ENCODE measurements at regions not wholly inside any gene's neighbourhood (a gene's known extent, or its start where the extent isn't known, plus 50 kb on each side); places are given as distances from the start of the nearest gene placed in this dataset.

DNA sequence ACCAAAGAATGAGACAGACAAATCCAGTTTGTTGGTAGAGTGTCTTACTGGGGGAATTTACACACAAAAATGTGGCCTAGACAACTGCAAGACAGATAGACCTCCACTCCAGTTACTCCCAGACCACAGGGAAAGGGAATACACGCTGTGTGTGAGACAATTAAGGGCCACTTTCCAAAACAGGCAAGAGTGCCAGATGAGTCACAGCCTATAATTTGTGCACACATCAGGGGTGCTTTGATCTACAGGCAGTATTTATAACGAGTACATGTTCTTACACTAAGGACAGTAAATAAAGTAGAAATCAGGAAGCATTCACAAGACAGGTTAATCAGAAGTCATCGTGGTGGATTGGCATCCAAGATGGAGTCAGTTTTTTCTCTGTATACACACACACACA, 114.8 kb downstream of the ZNF622 start:
- peaks cover 18% of the 10 kb centered on the region for H3K9me3 Mint-ChIP-seq
- ChIA-PET POLR2A (no interaction called here), CTCF (no interaction called here)
- TF ChIP-seq ZNF232 (CRISPR knock-in tag; IDR thresholded peaks at IDR 0.05) (no peak), ZNF138 (CRISPR knock-in tag; conservative IDR thresholded peaks at IDR 0.05) (no peak), TEAD4 (CRISPR knock-in tag; IDR thresholded peaks at IDR 0.05) (no peak), TEAD1 (CRISPR knock-in tag; IDR thresholded peaks at IDR 0.05) (no peak), ZNF671 (CRISPR knock-in tag; IDR thresholded peaks at IDR 0.05) (no peak)
- TF ChIP-seq, protein P1, sequence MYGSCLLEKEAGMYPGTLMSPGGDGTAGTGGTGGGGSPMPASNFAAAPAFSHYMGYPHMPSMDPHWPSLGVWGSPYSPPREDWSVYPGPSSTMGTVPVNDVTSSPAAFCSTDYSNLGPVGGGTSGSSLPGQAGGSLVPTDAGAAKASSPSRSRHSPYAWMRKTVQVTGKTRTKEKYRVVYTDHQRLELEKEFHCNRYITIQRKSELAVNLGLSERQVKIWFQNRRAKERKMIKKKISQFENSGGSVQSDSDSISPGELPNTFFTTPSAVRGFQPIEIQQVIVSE (CRISPR knock-in tag; IDR thresholded peaks at IDR 0.05; ENCODE audit: borderline replicate concordance): no peak
- TF ChIP-seq, protein P2, sequence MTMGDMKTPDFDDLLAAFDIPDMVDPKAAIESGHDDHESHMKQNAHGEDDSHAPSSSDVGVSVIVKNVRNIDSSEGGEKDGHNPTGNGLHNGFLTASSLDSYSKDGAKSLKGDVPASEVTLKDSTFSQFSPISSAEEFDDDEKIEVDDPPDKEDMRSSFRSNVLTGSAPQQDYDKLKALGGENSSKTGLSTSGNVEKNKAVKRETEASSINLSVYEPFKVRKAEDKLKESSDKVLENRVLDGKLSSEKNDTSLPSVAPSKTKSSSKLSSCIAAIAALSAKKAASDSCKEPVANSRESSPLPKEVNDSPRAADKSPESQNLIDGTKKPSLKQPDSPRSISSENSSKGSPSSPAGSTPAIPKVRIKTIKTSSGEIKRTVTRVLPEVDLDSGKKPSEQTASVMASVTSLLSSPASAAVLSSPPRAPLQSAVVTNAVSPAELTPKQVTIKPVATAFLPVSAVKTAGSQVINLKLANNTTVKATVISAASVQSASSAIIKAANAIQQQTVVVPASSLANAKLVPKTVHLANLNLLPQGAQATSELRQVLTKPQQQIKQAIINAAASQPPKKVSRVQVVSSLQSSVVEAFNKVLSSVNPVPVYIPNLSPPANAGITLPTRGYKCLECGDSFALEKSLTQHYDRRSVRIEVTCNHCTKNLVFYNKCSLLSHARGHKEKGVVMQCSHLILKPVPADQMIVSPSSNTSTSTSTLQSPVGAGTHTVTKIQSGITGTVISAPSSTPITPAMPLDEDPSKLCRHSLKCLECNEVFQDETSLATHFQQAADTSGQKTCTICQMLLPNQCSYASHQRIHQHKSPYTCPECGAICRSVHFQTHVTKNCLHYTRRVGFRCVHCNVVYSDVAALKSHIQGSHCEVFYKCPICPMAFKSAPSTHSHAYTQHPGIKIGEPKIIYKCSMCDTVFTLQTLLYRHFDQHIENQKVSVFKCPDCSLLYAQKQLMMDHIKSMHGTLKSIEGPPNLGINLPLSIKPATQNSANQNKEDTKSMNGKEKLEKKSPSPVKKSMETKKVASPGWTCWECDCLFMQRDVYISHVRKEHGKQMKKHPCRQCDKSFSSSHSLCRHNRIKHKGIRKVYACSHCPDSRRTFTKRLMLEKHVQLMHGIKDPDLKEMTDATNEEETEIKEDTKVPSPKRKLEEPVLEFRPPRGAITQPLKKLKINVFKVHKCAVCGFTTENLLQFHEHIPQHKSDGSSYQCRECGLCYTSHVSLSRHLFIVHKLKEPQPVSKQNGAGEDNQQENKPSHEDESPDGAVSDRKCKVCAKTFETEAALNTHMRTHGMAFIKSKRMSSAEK (CRISPR knock-in tag; IDR thresholded peaks at IDR 0.05; ENCODE audit: borderline replicate concordance): no peak
- TF ChIP-seq, protein P3, sequence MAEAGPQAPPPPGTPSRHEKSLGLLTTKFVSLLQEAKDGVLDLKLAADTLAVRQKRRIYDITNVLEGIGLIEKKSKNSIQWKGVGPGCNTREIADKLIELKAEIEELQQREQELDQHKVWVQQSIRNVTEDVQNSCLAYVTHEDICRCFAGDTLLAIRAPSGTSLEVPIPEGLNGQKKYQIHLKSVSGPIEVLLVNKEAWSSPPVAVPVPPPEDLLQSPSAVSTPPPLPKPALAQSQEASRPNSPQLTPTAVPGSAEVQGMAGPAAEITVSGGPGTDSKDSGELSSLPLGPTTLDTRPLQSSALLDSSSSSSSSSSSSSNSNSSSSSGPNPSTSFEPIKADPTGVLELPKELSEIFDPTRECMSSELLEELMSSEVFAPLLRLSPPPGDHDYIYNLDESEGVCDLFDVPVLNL (CRISPR knock-in tag; IDR thresholded peaks at IDR 0.05; ENCODE audit: borderline replicate concordance, low read depth): no peak
- H3K36me3 Mint-ChIP-seq: no peaks in the 10 kb centered on the region
- no peak for ATAC-seq
- no peaks in the 10 kb centered on the region for H3K4me1 Mint-ChIP-seq
- no peak for DNase-seq (ENCODE audit: low spot score)
- no peak overlapping the region for H3K27ac Mint-ChIP-seq
- no peaks in the 10 kb centered on the region for H3K27me3 Mint-ChIP-seq (ENCODE audit: low read depth)
- no peak overlapping the region for H3K4me3 Mint-ChIP-seq

DNA sequence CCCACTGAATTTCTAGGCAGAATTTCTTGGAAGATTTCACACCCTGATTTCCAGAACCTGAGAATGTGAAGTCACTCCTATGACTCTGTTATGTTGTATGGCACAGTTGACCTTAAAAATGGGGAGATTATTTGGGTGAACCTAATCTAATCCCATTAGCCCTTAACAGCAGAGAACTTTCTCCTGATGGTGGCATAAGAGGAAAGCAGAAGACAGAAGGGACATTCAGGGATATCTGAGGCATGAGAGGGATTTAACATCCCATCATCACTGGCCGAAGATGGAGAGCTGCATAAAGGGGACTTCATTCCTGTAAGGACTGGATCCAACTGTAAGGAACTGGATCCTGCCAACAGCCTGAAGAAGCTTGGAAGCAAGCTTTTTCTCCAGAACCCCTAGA, 119.2 kb downstream of the ZNF622 start:
- Mint-ChIP-seq H3K4me3 (no peak overlapping the region), H3K27me3 (ENCODE audit: low read depth) (no peaks in the 10 kb centered on the region; the same call in none of the 2 replicates), H3K36me3 (peaks cover 3% of the 10 kb centered on the region; the same call in 1 of the 2 replicates), H3K9me3 (peaks cover 22% of the 10 kb centered on the region), H3K4me1 (no peaks in the 10 kb centered on the region), H3K27ac (no peak overlapping the region)
- DNase-seq (ENCODE audit: low spot score) (no peak), ATAC-seq (no peak)
- POLR2A ChIA-PET: no interaction called here
- TF ChIP-seq ZBTB21 (CRISPR knock-in tag; IDR thresholded peaks at IDR 0.05; ENCODE audit: borderline replicate concordance): no peak
- CTCF ChIA-PET: interaction anchor here (1.2 to 2.4 kb wide), 2 partner anchors 109 to 199 kb away, joined by 3 to 12 read pairs; no protein-coding TSS in a partner anchor

DNA sequence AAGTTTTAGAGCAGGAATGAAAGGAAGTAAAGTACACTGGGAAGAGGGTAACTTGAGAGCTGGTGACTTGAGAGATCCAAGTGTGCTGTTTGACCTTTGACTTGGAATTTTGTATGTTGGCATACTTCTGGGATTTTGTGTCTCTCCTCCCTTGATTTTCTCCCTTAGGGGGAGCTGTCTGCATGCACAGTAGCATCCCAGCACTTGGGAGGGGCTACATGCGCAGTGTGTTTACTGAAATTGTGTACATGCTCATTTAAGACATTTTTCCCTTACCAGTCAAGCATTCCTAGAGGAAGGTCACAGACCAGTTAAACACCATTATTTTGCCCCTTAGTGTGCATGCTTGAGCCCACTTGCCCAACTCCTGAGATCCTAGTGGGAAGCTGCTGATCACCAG, 120.1 kb downstream of the ZNF622 start:
- DNase-seq (ENCODE audit: low spot score) (no peak), ATAC-seq (peak; percentile 72)
- Mint-ChIP-seq H3K27me3 (ENCODE audit: low read depth) (no peaks in the 10 kb centered on the region; the same call in none of the 2 replicates), H3K4me1 (no peaks in the 10 kb centered on the region), H3K36me3 (peaks cover 3% of the 10 kb centered on the region; the same call in 1 of the 2 replicates), H3K4me3 (no peak overlapping the region), H3K9me3 (peaks cover 22% of the 10 kb centered on the region), H3K27ac (no peak overlapping the region)
- CTCF ChIA-PET: interaction anchor here (0.9 to 1.7 kb wide), 6 partner anchors 81 to 200 kb away, joined by 3 to 16 read pairs (median 4); no protein-coding TSS in a partner anchor
- POLR2A ChIA-PET: no interaction called here
- TF ChIP-seq TEAD1 (CRISPR knock-in tag; IDR thresholded peaks at IDR 0.05): no peak
- no peak for TF ChIP-seq FOXP1 (CRISPR knock-in tag; IDR thresholded peaks at IDR 0.05; ENCODE audit: borderline replicate concordance)
- TF ChIP-seq ZNF396 (CRISPR knock-in tag; IDR thresholded peaks at IDR 0.05; ENCODE audit: borderline replicate concordance): no peak
- TF ChIP-seq ZNF416 (CRISPR knock-in tag; IDR thresholded peaks at IDR 0.05): no peak
- no peak for TF ChIP-seq ZNF232 (CRISPR knock-in tag; IDR thresholded peaks at IDR 0.05)
- TF ChIP-seq ZNF121 (CRISPR knock-in tag; IDR thresholded peaks at IDR 0.05): no peak
- TF ChIP-seq ZNF263 (CRISPR knock-in tag; IDR thresholded peaks at IDR 0.05; ENCODE audit: low read depth): no peak
- no peak for TF ChIP-seq SMAD3 (CRISPR knock-in tag; IDR thresholded peaks at IDR 0.05; ENCODE audit: borderline replicate concordance)
- TF ChIP-seq, protein P4, sequence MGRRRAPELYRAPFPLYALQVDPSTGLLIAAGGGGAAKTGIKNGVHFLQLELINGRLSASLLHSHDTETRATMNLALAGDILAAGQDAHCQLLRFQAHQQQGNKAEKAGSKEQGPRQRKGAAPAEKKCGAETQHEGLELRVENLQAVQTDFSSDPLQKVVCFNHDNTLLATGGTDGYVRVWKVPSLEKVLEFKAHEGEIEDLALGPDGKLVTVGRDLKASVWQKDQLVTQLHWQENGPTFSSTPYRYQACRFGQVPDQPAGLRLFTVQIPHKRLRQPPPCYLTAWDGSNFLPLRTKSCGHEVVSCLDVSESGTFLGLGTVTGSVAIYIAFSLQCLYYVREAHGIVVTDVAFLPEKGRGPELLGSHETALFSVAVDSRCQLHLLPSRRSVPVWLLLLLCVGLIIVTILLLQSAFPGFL (CRISPR knock-in tag; IDR thresholded peaks at IDR 0.05; ENCODE audit: borderline replicate concordance): no peak
- TF ChIP-seq, protein P5, sequence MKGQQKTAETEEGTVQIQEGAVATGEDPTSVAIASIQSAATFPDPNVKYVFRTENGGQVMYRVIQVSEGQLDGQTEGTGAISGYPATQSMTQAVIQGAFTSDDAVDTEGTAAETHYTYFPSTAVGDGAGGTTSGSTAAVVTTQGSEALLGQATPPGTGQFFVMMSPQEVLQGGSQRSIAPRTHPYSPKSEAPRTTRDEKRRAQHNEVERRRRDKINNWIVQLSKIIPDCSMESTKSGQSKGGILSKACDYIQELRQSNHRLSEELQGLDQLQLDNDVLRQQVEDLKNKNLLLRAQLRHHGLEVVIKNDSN (CRISPR knock-in tag; IDR thresholded peaks at IDR 0.05): no peak
- TF ChIP-seq TCF7 (CRISPR knock-in tag; IDR thresholded peaks at IDR 0.05; ENCODE audit: low read depth): no peak
- TF ChIP-seq, protein P6, sequence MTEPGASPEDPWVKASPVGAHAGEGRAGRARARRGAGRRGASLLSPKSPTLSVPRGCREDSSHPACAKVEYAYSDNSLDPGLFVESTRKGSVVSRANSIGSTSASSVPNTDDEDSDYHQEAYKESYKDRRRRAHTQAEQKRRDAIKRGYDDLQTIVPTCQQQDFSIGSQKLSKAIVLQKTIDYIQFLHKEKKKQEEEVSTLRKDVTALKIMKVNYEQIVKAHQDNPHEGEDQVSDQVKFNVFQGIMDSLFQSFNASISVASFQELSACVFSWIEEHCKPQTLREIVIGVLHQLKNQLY (CRISPR knock-in tag; IDR thresholded peaks at IDR 0.05): no peak
- TF ChIP-seq, protein P7, sequence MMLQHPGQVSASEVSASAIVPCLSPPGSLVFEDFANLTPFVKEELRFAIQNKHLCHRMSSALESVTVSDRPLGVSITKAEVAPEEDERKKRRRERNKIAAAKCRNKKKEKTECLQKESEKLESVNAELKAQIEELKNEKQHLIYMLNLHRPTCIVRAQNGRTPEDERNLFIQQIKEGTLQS (CRISPR knock-in tag; conservative IDR thresholded peaks at IDR 0.05): no peak
- no peak for TF ChIP-seq NR1H2 (CRISPR knock-in tag; IDR thresholded peaks at IDR 0.05)
- no peak for TF ChIP-seq IRF2 (CRISPR knock-in tag; IDR thresholded peaks at IDR 0.05; ENCODE audit: borderline replicate concordance, low read depth)
- no peak for TF ChIP-seq GTF2I (CRISPR knock-in tag; conservative IDR thresholded peaks at IDR 0.05)
- TF ChIP-seq JAZF1 (CRISPR knock-in tag; IDR thresholded peaks at IDR 0.05): no peak

All from WTC11 (cell line).